HEK293 (cell line): ENCODE measurements at regions not wholly inside any gene's neighbourhood (a gene's known extent, or its start where the extent isn't known, plus 50 kb on each side); places are given as distances from the start of the nearest gene placed in this dataset.

Experiments
- CTCF ChIA-PET: fragments of 350-600 bp; formaldehyde crosslinking; extraction: SDS; loops from one replicate; lab custom pipeline; 2021; ENCODE audit warnings: antibody characterized with exemption; lab: Yijun Ruan, JAX
- POLR2A ChIA-PET: fragments of 300-600 bp; formaldehyde crosslinking; extraction: SDS; loops from one replicate; lab custom pipeline; 2020; ENCODE audit warnings: antibody characterized with exemption, inconsistent platforms; lab: Yijun Ruan, JAX
- H3K27ac ChIP-seq: fragments of 200-500 bp; sonication (Bioruptor generic); 2 replicates; pipeline ENCODE4 v1.5.1; 2014; ENCODE audit warnings: low read depth, low read length, control low read depth, inconsistent platforms; ENCODE audit errors: extremely low read depth
- H3K36me3 ChIP-seq, 2 experiments: fragments of 200-500 bp in 1 of 2; sonication (Bioruptor generic) in 1 of 2; 1 replicate in 1 of 2; 2 replicates in 1 of 2; pipeline ENCODE4 v1.5.1; 2014 to 2017; ENCODE audit warnings: inconsistent platforms in 2 of 2, low read length in 2 of 2; ENCODE audit not compliant: control insufficient read depth in 2 of 2, insufficient read depth in 1 of 2
- H3K4me1 ChIP-seq: fragments of 200-500 bp; sonication (Bioruptor generic); 2 replicates; pipeline ENCODE4 v1.5.1; 2014; ENCODE audit warnings: mild to moderate bottlenecking, low read length, inconsistent platforms; ENCODE audit not compliant: control insufficient read depth, insufficient read depth
- H3K4me3 ChIP-seq: 2 replicates; pipeline ENCODE4 v1.5.1; 2011; ENCODE audit warnings: low read depth, mild to moderate bottlenecking, control low read depth, low read length, moderate library complexity
- H3K9me3 ChIP-seq: fragments of 200-500 bp; sonication (Bioruptor generic); 2 replicates; pipeline ENCODE4 v1.5.1; 2014; ENCODE audit warnings: low read depth, low read length, inconsistent platforms; ENCODE audit not compliant: control insufficient read depth, insufficient read depth
- GLI2 ChIP-seq: fragments of 450-650 bp; formaldehyde crosslinking; IDR thresholded peaks from 2 replicates; pipeline ENCODE4; 2017; ENCODE audit warnings: missing biosample characterization, missing genetic modification characterization, low read depth, borderline replicate concordance
- HOXC10 ChIP-seq: sonication (generic); formaldehyde crosslinking; IDR thresholded peaks from 2 replicates; pipeline ENCODE4 v1.8.1; 2023; ENCODE audit warnings: mild to moderate bottlenecking, missing genetic modification reagents
- OVOL3 ChIP-seq: fragments of 450-650 bp; formaldehyde crosslinking; IDR thresholded peaks from 2 replicates; pipeline ENCODE4 v1.5.1; 2016; ENCODE audit warnings: missing biosample characterization, missing genetic modification characterization
- TCF7L2 ChIP-seq: IDR thresholded peaks from 2 replicates; pipeline ENCODE4 v1.6.1; 2011; ENCODE audit warnings: low read depth, mild to moderate bottlenecking, inconsistent platforms, low read length, moderate library complexity, borderline replicate concordance
- ZBTB7A ChIP-seq: fragments of 450-650 bp; formaldehyde crosslinking; IDR thresholded peaks from 2 replicates; pipeline ENCODE4 v1.5.1; 2016; ENCODE audit warnings: low read depth, missing biosample characterization, missing genetic modification characterization
- ZFP3 ChIP-seq: fragments of 450-650 bp; formaldehyde crosslinking; IDR thresholded peaks from 2 replicates; pipeline ENCODE4 v1.5.1; 2016; ENCODE audit warnings: low read depth, missing biosample characterization, missing genetic modification characterization
- ZNF10 ChIP-seq: fragments of 450-650 bp; formaldehyde crosslinking; IDR thresholded peaks from 2 replicates; pipeline ENCODE4 v1.5.1; 2017; ENCODE audit warnings: missing biosample characterization, missing genetic modification characterization
- ZNF140 ChIP-seq: fragments of 450-650 bp; formaldehyde crosslinking; IDR thresholded peaks from 2 replicates; pipeline ENCODE4 v1.5.1; 2016; ENCODE audit warnings: missing biosample characterization, missing genetic modification characterization
- ZNF16 ChIP-seq: fragments of 450-650 bp; formaldehyde crosslinking; IDR thresholded peaks from 2 replicates; pipeline ENCODE4 v1.5.1; 2016; ENCODE audit warnings: low read depth, missing biosample characterization, missing genetic modification characterization
- ZNF184 ChIP-seq: fragments of 450-650 bp; IDR thresholded peaks from 2 replicates; pipeline ENCODE4 v1.5.1; 2018; ENCODE audit warnings: missing biosample characterization, mild to moderate bottlenecking, missing genetic modification characterization
- ZNF221 ChIP-seq: fragments of 450-650 bp; formaldehyde crosslinking; IDR thresholded peaks from 2 replicates; pipeline ENCODE4 v1.5.1; 2017; ENCODE audit warnings: missing biosample characterization, missing genetic modification characterization, borderline replicate concordance
- ZNF335 ChIP-seq: fragments of 450-650 bp; formaldehyde crosslinking; conservative IDR thresholded peaks from 2 replicates; pipeline ENCODE4 v1.5.1; 2016; ENCODE audit warnings: missing biosample characterization, missing genetic modification characterization
- ZNF350 ChIP-seq: fragments of 450-650 bp; formaldehyde crosslinking; IDR thresholded peaks from 2 replicates; pipeline ENCODE4 v1.5.0; 2017; ENCODE audit warnings: missing biosample characterization, mild to moderate bottlenecking, missing genetic modification characterization
- ZNF394 ChIP-seq: fragments of 450-650 bp; formaldehyde crosslinking; IDR thresholded peaks from 2 replicates; pipeline ENCODE4 v1.5.1; 2016; ENCODE audit warnings: missing biosample characterization, missing genetic modification characterization, mild to moderate bottlenecking, moderate library complexity, borderline replicate concordance
- ZNF416 ChIP-seq: fragments of 450-650 bp; formaldehyde crosslinking; IDR thresholded peaks from 2 replicates; pipeline ENCODE4 v1.5.1; 2016; ENCODE audit warnings: missing biosample characterization, missing genetic modification characterization
- ZNF488 ChIP-seq: fragments of 450-650 bp; formaldehyde crosslinking; IDR thresholded peaks from 2 replicates; pipeline ENCODE4 v1.5.1; 2016; ENCODE audit warnings: missing biosample characterization, missing genetic modification characterization
- ZNF514 ChIP-seq: fragments of 450-650 bp; formaldehyde crosslinking; IDR thresholded peaks from 2 replicates; pipeline ENCODE4 v1.5.1; 2016; ENCODE audit warnings: missing biosample characterization, missing genetic modification characterization
- ZNF548 ChIP-seq: fragments of 450-650 bp; formaldehyde crosslinking; IDR thresholded peaks from 2 replicates; pipeline ENCODE4 v1.5.1; 2016; ENCODE audit warnings: missing biosample characterization, missing genetic modification characterization
- ZNF664 ChIP-seq: fragments of 450-650 bp; formaldehyde crosslinking; IDR thresholded peaks from 2 replicates; pipeline ENCODE4 v1.5.1; 2016; ENCODE audit warnings: missing biosample characterization, missing genetic modification characterization
- ZNF707 ChIP-seq: fragments of 450-650 bp; formaldehyde crosslinking; IDR thresholded peaks from 2 replicates; pipeline ENCODE4 v1.5.1; 2016; ENCODE audit warnings: missing biosample characterization, missing genetic modification characterization
- ZSCAN30 ChIP-seq: fragments of 450-650 bp; IDR thresholded peaks from 2 replicates; pipeline ENCODE4 v1.5.1; 2018; ENCODE audit warnings: missing biosample characterization, mild to moderate bottlenecking, missing genetic modification characterization, moderate library complexity
- TF ChIP-seq, protein P1 (sequence below): fragments of 450-650 bp; formaldehyde crosslinking; IDR thresholded peaks from 2 replicates; pipeline ENCODE4 v1.5.1; 2016; ENCODE audit warnings: missing biosample characterization, missing genetic modification characterization
- TF ChIP-seq, protein P2 (sequence below): fragments of 450-650 bp; formaldehyde crosslinking; optimal IDR thresholded peaks from 2 replicates; pipeline ENCODE3; 2016; ENCODE audit warnings: missing biosample characterization, mild to moderate bottlenecking, missing genetic modification characterization
- TF ChIP-seq, protein P3 (sequence below): fragments of 450-650 bp; formaldehyde crosslinking; IDR thresholded peaks from 2 replicates; pipeline ENCODE4 v1.5.1; 2016; ENCODE audit warnings: missing biosample characterization, missing genetic modification characterization

DNA sequence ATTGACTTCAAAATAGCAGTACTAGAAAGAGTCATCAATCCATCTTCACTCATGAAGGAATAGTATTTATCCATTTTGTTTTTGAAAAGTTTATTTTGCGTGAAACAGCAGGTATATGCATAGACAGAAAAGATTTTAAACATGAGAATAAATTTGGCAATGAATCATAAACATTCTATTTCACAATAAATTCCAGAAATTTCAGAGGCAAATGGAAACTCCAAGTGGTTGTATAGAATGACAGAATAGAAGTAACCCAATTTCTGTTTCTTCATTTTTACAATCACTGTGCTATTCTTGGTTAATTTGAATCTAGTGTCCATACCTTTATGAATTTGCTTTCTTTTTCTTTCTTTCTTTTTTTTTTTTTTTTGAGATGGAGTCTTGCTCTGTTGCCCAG is 173.0 kb upstream of the ECI2 start:
- ChIA-PET CTCF (interaction anchor here (0.6 to 0.7 kb wide), 2 partner anchors 84 to 504 kb away, joined by 3 to 4 read pairs; no protein-coding TSS in a partner anchor), POLR2A (no interaction called here)
- Histone ChIP-seq H3K9me3 (no peaks in the 10 kb centered on the region), H3K27ac (no peak overlapping the region), H3K4me3 (no peak overlapping the region), H3K36me3 (no peaks in the 10 kb centered on the region)
- TF ChIP-seq ZNF140 (tag by site-specific recombination) (no peak), ZNF184 (tag by site-specific recombination) (no peak), ZNF221 (tag by site-specific recombination) (no peak), ZFP3 (no peak), TCF7L2 (no peak), ZNF394 (no peak), ZNF416 (tag by site-specific recombination) (no peak), ZNF664 (tag by site-specific recombination) (no peak), ZNF548 (tag by site-specific recombination) (no peak), ZNF707 (tag by site-specific recombination) (no peak), ZNF488 (no peak), HOXC10 (CRISPR knock-in tag) (no peak), ZSCAN30 (tag by site-specific recombination) (no peak), ZNF350 (tag by site-specific recombination) (no peak), ZNF514 (tag by site-specific recombination) (no peak)
- TF ChIP-seq, protein P1, sequence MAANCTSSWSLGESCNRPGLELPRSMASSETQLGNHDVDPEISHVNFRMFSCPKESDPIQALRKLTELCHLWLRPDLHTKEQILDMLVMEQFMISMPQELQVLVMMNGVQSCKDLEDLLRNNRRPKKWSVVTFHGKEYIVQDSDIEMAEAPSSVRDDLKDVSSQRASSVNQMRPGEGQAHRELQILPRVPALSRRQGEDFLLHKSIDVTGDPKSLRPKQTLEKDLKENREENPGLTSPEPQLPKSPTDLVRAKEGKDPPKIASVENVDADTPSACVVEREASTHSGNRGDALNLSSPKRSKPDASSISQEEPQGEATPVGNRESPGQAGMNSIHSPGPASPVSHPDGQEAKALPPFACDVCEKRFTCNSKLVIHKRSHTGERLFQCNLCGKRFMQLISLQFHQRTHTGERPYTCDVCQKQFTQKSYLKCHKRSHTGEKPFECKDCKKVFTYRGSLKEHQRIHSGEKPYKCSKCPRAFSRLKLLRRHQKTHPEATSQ (tag by site-specific recombination) = no peak
- TF ChIP-seq, protein P2, sequence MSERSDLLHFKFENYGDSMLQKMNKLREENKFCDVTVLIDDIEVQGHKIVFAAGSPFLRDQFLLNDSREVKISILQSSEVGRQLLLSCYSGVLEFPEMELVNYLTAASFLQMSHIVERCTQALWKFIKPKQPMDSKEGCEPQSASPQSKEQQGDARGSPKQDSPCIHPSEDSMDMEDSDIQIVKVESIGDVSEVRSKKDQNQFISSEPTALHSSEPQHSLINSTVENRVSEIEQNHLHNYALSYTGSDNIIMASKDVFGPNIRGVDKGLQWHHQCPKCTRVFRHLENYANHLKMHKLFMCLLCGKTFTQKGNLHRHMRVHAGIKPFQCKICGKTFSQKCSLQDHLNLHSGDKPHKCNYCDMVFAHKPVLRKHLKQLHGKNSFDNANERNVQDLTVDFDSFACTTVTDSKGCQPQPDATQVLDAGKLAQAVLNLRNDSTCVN (tag by site-specific recombination) = no peak
- TF ChIP-seq, all 188 proteins: peak for 0
- no peaks in the 10 kb centered on the region for H3K4me1 ChIP-seq

DNA sequence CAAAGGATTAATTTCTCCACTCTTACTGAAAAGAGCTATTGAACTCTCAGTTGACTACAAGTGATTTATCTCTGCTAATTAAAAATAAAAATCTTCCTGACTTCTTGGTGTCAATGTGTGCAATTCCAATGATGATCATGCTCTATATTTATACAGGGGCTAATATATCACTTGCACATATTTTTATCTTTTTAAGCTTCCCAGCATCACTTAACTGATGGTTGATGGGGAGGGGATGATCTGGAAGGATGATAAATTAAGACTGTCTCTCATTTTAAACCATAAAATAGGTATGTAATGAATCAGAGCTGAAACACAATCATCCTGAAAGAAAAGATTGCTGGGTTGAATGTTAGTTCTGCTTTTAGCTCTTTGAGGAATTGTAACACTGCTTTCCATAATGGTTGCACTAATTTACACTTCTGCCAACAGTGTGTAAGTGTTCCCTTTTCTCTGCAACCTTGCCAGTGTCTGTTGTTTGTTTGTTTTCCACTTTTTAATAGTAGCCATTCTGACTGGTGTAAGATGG is 169.6 kb upstream of the ECI2 start:
- ChIA-PET CTCF (no interaction called here), POLR2A (no interaction called here)
- H3K4me3 ChIP-seq = no peak overlapping the region
- TF ChIP-seq ZNF16 (no peak), ZNF335 (tag by site-specific recombination) (no peak), ZNF10 (no peak), GLI2 (tag by site-specific recombination) (no peak), ZBTB7A (tag by site-specific recombination) (no peak), OVOL3 (tag by site-specific recombination) (no peak), ZNF664 (tag by site-specific recombination) (no peak)
- TF ChIP-seq, protein P3, sequence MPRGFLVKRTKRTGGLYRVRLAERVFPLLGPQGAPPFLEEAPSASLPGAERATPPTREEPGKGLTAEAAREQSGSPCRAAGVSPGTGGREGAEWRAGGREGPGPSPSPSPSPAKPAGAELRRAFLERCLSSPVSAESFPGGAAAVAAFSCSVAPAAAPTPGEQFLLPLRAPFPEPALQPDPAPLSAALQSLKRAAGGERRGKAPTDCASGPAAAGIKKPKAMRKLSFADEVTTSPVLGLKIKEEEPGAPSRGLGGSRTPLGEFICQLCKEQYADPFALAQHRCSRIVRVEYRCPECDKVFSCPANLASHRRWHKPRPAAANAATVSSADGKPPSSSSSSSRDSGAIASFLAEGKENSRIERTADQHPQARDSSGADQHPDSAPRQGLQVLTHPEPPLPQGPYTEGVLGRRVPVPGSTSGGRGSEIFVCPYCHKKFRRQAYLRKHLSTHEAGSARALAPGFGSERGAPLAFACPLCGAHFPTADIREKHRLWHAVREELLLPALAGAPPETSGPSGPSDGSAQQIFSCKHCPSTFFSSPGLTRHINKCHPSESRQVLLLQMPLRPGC (tag by site-specific recombination) = no peak
- TF ChIP-seq, all 188 proteins: peak for 0
- Histone ChIP-seq H3K4me1 (no peaks in the 10 kb centered on the region), H3K27ac (no peak overlapping the region), H3K9me3 (no peaks in the 10 kb centered on the region), H3K36me3 (no peaks in the 10 kb centered on the region)
